Common myeloid progenitor, CD34-positive (primary cell): ENCODE measurements at regions not wholly inside any gene's neighbourhood (a gene's known extent, or its start where the extent isn't known, plus 50 kb on each side); places are given as distances from the start of the nearest gene placed in this dataset.

Experiments
- CTCF ChIA-PET: fragments of 350-600 bp; sonication (Branson Sonifier 250); formaldehyde crosslinking; loops from one replicate; lab custom pipeline; 2021; ENCODE audit warnings: antibody characterized with exemption; lab: Charles Lee
- POLR2A ChIA-PET: fragments of 350-600 bp; sonication (Branson Sonifier 250); formaldehyde crosslinking; loops from one replicate; lab custom pipeline; 2021; ENCODE audit warnings: antibody characterized with exemption; lab: Charles Lee
- DNase-seq, 3 donors: peaks; one replicate each; pipeline versions ENCODE4 v3.0.0 to v3.0.0-alpha.2; 2013
- H3K27ac ChIP-seq, 2 experiments: 1 replicate in 1 of 2; 2 replicates in 1 of 2; pipeline ENCODE4 v1.7.0; 2013; ENCODE audit warnings: inconsistent platforms in 2 of 2, low read length in 2 of 2, mild to moderate bottlenecking in 2 of 2, low read depth in 1 of 2, moderate library complexity in 1 of 2; ENCODE audit not compliant: severe bottlenecking in 2 of 2, insufficient read depth in 1 of 2, poor library complexity in 1 of 2
- H3K27me3 ChIP-seq, 5 experiments: replicated peaks in 2 of 5; 1 replicate in 3 of 5; 2 replicates in 2 of 5; pipeline versions ENCODE4 v1.6.1 to v1.7.0; 2013; ENCODE audit warnings: low read length in 4 of 5, mild to moderate bottlenecking in 2 of 5, moderate library complexity in 2 of 5, inconsistent platforms in 1 of 5; ENCODE audit not compliant: insufficient read depth in 5 of 5, control insufficient read depth in 4 of 5
- H3K36me3 ChIP-seq, 4 experiments: 1 replicate in 2 of 4; 2 replicates in 2 of 4; pipeline versions ENCODE4 v1.6.1 to v1.7.0; 2013; ENCODE audit warnings: low read length in 3 of 4, control low read depth in 1 of 4, mild to moderate bottlenecking in 1 of 4; ENCODE audit not compliant: control insufficient read depth in 4 of 4, insufficient read depth in 4 of 4
- H3K4me1 ChIP-seq, 4 experiments: 1 replicate in 3 of 4; 2 replicates in 1 of 4; pipeline versions ENCODE4 v1.6.1 to v1.7.1; 2013; ENCODE audit warnings: low read length in 3 of 4, mild to moderate bottlenecking in 3 of 4, control low read depth in 1 of 4, inconsistent platforms in 1 of 4, moderate library complexity in 1 of 4; ENCODE audit not compliant: control insufficient read depth in 4 of 4, insufficient read depth in 4 of 4; ENCODE audit errors: control extremely low read depth in 1 of 4
- H3K4me3 ChIP-seq, 7 experiments: 1 replicate in 4 of 7; 2 replicates in 3 of 7; pipeline versions ENCODE4 v1.5.1 to v1.7.0; 2013; ENCODE audit warnings: mild to moderate bottlenecking in 7 of 7, low read length in 6 of 7, moderate library complexity in 6 of 7, inconsistent platforms in 2 of 7, low read depth in 2 of 7, control low read depth in 1 of 7; ENCODE audit not compliant: insufficient read depth in 4 of 7, control insufficient read depth in 1 of 7; ENCODE audit errors: extremely low read depth in 1 of 7
- H3K9me3 ChIP-seq, 5 experiments: 1 replicate in 4 of 5; 2 replicates in 1 of 5; pipeline versions ENCODE4 v1.6.1 to v1.7.1; 2013; ENCODE audit warnings: low read length in 4 of 5, mild to moderate bottlenecking in 2 of 5, inconsistent platforms in 1 of 5, low read depth in 1 of 5, moderate library complexity in 1 of 5; ENCODE audit not compliant: control insufficient read depth in 4 of 5, insufficient read depth in 2 of 5; ENCODE audit errors: control extremely low read depth in 1 of 5
- WGBS: methylation state at CpG from one replicate; pipeline ENCODE4 v1.1.5; 2013; ENCODE audit not compliant: insufficient coverage; 5-methylcytosine and 5-hydroxymethylcytosine counted together

- Histone ChIP-seq H3K27ac (no peak overlapping the region), H3K36me3 (no peaks in the 10 kb centered on the region), H3K27me3 (no peaks in the 10 kb centered on the region), H3K4me1 (no peaks in the 10 kb centered on the region), H3K4me3 (no peak overlapping the region), H3K9me3 (no peaks in the 10 kb centered on the region)
- DNase-seq, result no peak
- POLR2A ChIA-PET, result no interaction called here
- 94% methylated on average over 9 of the region's 11 CpGs for WGBS
- CTCF ChIA-PET, result interaction anchor here (1.3 kb wide), 1 partner anchor 8 kb away, joined by 4 read pairs; no protein-coding TSS in a partner anchor
Observed at GRCh38 chr3:13124631-13125030, 51.4 kb upstream of the IQSEC1 start.

GRCh38 chr3:13123765-13124164, 50.5 kb upstream of the IQSEC1 start:
- DNase-seq, result no peak
- POLR2A ChIA-PET, result no interaction called here
- Histone ChIP-seq H3K27ac (no peak overlapping the region), H3K4me3 (no peak overlapping the region), H3K9me3 (no peaks in the 10 kb centered on the region), H3K27me3 (no peaks in the 10 kb centered on the region), H3K4me1 (no peaks in the 10 kb centered on the region), H3K36me3 (no peaks in the 10 kb centered on the region)
- CTCF ChIA-PET, result interaction anchor here (1.1 to 1.3 kb wide), 2 partner anchors 8 to 15 kb away, joined by 4 read pairs; no protein-coding TSS in a partner anchor
- WGBS, result 93% methylated on average over 11 of the region's 11 CpGs

DNA sequence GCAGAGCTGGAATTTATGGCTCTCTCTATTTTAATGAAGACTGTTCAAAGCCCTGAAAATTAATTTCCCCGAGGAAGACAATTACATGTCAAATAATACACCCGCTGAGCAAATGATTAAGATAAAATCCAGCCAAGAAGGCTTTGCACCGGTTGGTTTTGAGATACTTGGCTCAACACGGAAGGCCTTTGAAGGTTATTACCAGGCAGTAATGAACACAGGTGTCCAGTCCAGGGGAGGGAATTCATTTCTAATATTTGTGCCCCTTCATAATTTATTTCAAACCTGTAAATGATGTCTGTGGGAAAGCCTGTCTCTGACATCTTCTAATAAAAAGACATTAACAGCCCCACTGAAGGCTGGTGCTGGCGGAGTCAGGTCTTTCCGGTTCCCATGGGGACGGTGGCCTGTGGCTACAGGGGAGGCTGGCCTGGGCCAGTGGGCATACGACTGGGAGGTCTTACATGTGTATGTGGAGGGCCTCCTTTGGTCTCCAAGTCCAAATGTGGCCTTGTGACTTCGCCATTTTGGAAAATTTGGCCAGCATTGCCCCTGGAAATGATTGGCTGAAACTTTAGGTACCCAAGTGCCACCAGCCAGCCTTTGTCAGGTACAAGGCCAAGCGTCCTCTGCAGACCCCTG, 49.9 kb upstream of the IQSEC1 start:
- WGBS, result 95% methylated on average over 10 of the region's 10 CpGs
- ChIA-PET POLR2A (no interaction called here), CTCF (interaction anchor here (0.7 to 1.1 kb wide), 2 partner anchors 14 to 32 kb away, joined by 3 to 4 read pairs; no protein-coding TSS in a partner anchor)
- no peak for DNase-seq
- Histone ChIP-seq H3K4me3 (no peak overlapping the region), H3K9me3 (no peaks in the 10 kb centered on the region), H3K4me1 (no peaks in the 10 kb centered on the region), H3K36me3 (no peaks in the 10 kb centered on the region), H3K27me3 (no peaks in the 10 kb centered on the region), H3K27ac (no peak overlapping the region)
